ENCODE measurements at regions not wholly inside any gene's neighbourhood (a gene's known extent, or its start where the extent isn't known, plus 50 kb on each side); places are given as distances from the start of the nearest gene placed in this dataset.

- H3K4me3 ChIP-seq (ENCODE audit: low read depth, low read length) = no peak overlapping the region
- TF ChIP-seq CTCF (IDR thresholded peaks at IDR 0.05; ENCODE audit: insufficient read depth, low read depth, low read length, missing control alignments) = no peak
- DNase-seq (ENCODE audit: low read depth) = no peak
These were observed 83.8 kb upstream of the RANBP3L start for GRCh38 chr5:36385495-36385894.

GRCh38 chr5:36388288-36388687 is 86.6 kb upstream of the RANBP3L start:
- H3K4me3 ChIP-seq (ENCODE audit: low read depth, low read length) = no peak overlapping the region
- no peak for DNase-seq (ENCODE audit: low read depth)
- TF ChIP-seq CTCF (IDR thresholded peaks at IDR 0.05; ENCODE audit: insufficient read depth, low read depth, low read length, missing control alignments) = no peak

GRCh38 chr5:36389245-36389644 is 87.5 kb upstream of the RANBP3L start:
- no peak for TF ChIP-seq CTCF (IDR thresholded peaks at IDR 0.05; ENCODE audit: insufficient read depth, low read depth, low read length, missing control alignments)
- DNase-seq (ENCODE audit: low read depth) = no peak

GRCh38 chr5:36390640-36391039 is 88.9 kb upstream of the RANBP3L start:
- no peak for TF ChIP-seq CTCF (IDR thresholded peaks at IDR 0.05; ENCODE audit: insufficient read depth, low read depth, low read length, missing control alignments)
- no peak for DNase-seq (ENCODE audit: low read depth)
- no peak overlapping the region for H3K4me3 ChIP-seq (ENCODE audit: low read depth, low read length)

More at GRCh38 chr5:36389245-36389644, 87.5 kb upstream of the RANBP3L start:
- no peak overlapping the region for H3K4me3 ChIP-seq (ENCODE audit: low read depth, low read length)

GRCh38 chr5:36392186-36392585 is 90.5 kb upstream of the RANBP3L start:
- H3K4me3 ChIP-seq (ENCODE audit: low read depth, low read length) = no peak overlapping the region
- TF ChIP-seq CTCF (IDR thresholded peaks at IDR 0.05; ENCODE audit: insufficient read depth, low read depth, low read length, missing control alignments) = no peak
- DNase-seq (ENCODE audit: low read depth) = no peak

GRCh38 chr5:36392818-36393217 is 91.1 kb upstream of the RANBP3L start:
- TF ChIP-seq CTCF (IDR thresholded peaks at IDR 0.05; ENCODE audit: insufficient read depth, low read depth, low read length, missing control alignments) = no peak
- DNase-seq (ENCODE audit: low read depth) = no peak
- H3K4me3 ChIP-seq (ENCODE audit: low read depth, low read length) = no peak overlapping the region

- no peak for TF ChIP-seq CTCF (IDR thresholded peaks at IDR 0.05; ENCODE audit: insufficient read depth, low read depth, low read length, missing control alignments)
- no peak for DNase-seq (ENCODE audit: low read depth)
- H3K4me3 ChIP-seq (ENCODE audit: low read depth, low read length) = no peak overlapping the region
These were observed 92.1 kb upstream of the RANBP3L start for GRCh38 chr5:36393656-36394428.
